ENCODE measurements at regions not wholly inside any gene's neighbourhood (a gene's known extent, or its start where the extent isn't known, plus 50 kb on each side); places are given as distances from the start of the nearest gene placed in this dataset.

DNA sequence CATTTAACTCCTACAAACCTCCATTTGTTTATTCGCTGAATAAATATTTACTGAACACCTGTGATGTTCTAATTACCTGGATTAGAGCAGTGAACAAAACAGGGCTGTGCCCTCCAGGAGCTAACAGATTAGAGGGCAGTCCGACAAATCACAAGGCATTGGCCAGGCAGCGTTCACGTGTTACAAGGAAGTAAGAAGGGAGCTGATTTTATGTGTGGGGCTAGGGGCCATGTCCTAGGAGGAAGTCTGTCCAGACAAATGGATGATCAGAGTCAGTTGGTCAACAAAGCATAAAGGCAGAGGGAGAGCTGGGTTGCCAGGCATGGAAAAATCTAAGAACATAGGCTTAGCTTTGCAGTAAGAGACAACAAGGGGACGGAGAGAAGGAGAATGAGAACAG lies 57.3 kb upstream of the BACE2 start:
- H2AFZ ChIP-seq (ENCODE audit: low read length), result no peak overlapping the region
- no peak for TF ChIP-seq KLF16 (CRISPR knock-in tag; IDR thresholded peaks at IDR 0.05)
- no peak overlapping the region for H3K9ac ChIP-seq (ENCODE audit: insufficient read depth, low read depth, low read length)
- ChIA-PET POLR2A (no interaction called here), CTCF (ENCODE audit: low intra/inter-chr PET ratio, low total read pairs) (no interaction called here)
- DNase-seq (ENCODE audit: low spot score) (no peak), ATAC-seq (no peak), FAIRE-seq (no peak)
- no TSS peak for BruUV-seq (replicated peaks)
- 11% methylated on average over 5 of the region's 5 CpGs for WGBS (ENCODE audit: low lambda C conversion rate)
- no peaks in the 10 kb centered on the region for H4K20me1 ChIP-seq (ENCODE audit: insufficient read depth, low read length)
- no peak overlapping the region for H3K27ac ChIP-seq (ENCODE audit: extremely low read length, insufficient read depth, low read length)
- intact Hi-C loops (cut with micrococcal nuclease; ENCODE audit: unreplicated experiment) (no loop called here), in situ Hi-C loops (cut with HindIII; ENCODE audit: extremely low pct_ligation_motif_present, low pct_unique_long_range_greater_than_20kb) (no loop called here)
- H3K4me3 ChIP-seq (replicated peaks in 1 of 3; ENCODE audit: insufficient read depth in 1 of 3, low read depth in 2 of 3, low read length in 3 of 3), result no peak overlapping the region
- H3K79me2 ChIP-seq (ENCODE audit: insufficient read depth, low read length), result no peaks in the 10 kb centered on the region
- H3K4me1 ChIP-seq (ENCODE audit: insufficient read depth, low read length), result no peaks in the 10 kb centered on the region
- peaks cover 0 to 36% of the 10 kb centered on the region in 2 experiments for H3K27me3 ChIP-seq (ENCODE audit: control insufficient read depth in 1 of 2, insufficient read depth in 2 of 2, low read length in 2 of 2)
- H3K36me3 ChIP-seq (replicated peaks in 1 of 2; ENCODE audit: control insufficient read depth in 1 of 2, insufficient read depth in 2 of 2, low read length in 2 of 2), result no peaks in the 10 kb centered on the region
- no peaks in the 10 kb centered on the region for H3K9me3 ChIP-seq (ENCODE audit: low read length)
- H3K4me2 ChIP-seq (ENCODE audit: low read depth, low read length), result no peak overlapping the region

DNA sequence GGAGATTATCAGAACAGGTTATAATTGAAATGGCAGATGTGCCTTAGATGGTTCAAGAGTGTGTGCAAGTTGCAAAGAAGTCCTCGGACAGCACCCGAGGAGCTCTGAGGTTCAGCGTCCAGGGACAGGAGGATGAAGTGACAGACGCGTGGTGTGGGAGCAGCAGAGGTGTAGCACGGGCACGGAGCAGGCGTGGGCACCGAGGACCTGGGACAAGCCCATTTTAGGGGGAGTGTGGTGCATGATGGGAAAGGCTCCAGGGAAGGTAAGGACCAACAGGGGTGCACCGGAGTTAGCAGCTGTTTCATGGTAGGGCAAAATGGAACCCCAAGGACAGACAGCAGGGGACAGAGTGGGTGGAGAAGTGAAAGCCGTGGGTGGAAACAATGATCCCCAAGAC lies 56.3 kb upstream of the BACE2 start:
- Histone ChIP-seq H2AFZ (ENCODE audit: low read length) (no peak overlapping the region), H3K4me2 (ENCODE audit: low read depth, low read length) (no peak overlapping the region), H3K79me2 (ENCODE audit: insufficient read depth, low read length) (no peaks in the 10 kb centered on the region), H3K9ac (ENCODE audit: insufficient read depth, low read depth, low read length) (no peak overlapping the region), H3K4me3 (replicated peaks in 1 of 3; ENCODE audit: insufficient read depth in 1 of 3, low read depth in 2 of 3, low read length in 3 of 3) (no peak overlapping the region), H4K20me1 (ENCODE audit: insufficient read depth, low read length) (no peaks in the 10 kb centered on the region), H3K4me1 (ENCODE audit: insufficient read depth, low read length) (no peaks in the 10 kb centered on the region), H3K27ac (ENCODE audit: extremely low read length, insufficient read depth, low read length) (no peak overlapping the region), H3K9me3 (ENCODE audit: low read length) (no peaks in the 10 kb centered on the region), H3K36me3 (replicated peaks in 1 of 2; ENCODE audit: control insufficient read depth in 1 of 2, insufficient read depth in 2 of 2, low read length in 2 of 2) (no peaks in the 10 kb centered on the region), H3K27me3 (ENCODE audit: control insufficient read depth in 1 of 2, insufficient read depth in 2 of 2, low read length in 2 of 2) (peaks cover 0 to 32% of the 10 kb centered on the region in 2 experiments)
- DNase-seq (ENCODE audit: low spot score) (no peak), FAIRE-seq (no peak), ATAC-seq (no peak)
- in situ Hi-C loops (cut with HindIII; ENCODE audit: extremely low pct_ligation_motif_present, low pct_unique_long_range_greater_than_20kb), result no loop called here
- CTCF ChIA-PET (ENCODE audit: low intra/inter-chr PET ratio, low total read pairs), result no interaction called here
- no TSS peak for BruUV-seq (replicated peaks)
- intact Hi-C loops (cut with micrococcal nuclease; ENCODE audit: unreplicated experiment), result no loop called here
- TF ChIP-seq TEAD2 (CRISPR knock-in tag; IDR thresholded peaks at IDR 0.05), result no peak
- TF ChIP-seq ZC3H4 (CRISPR knock-in tag; IDR thresholded peaks at IDR 0.05; ENCODE audit: borderline replicate concordance), result no peak
- TF ChIP-seq MTA3 (CRISPR knock-in tag; IDR thresholded peaks at IDR 0.05), result no peak
- TF ChIP-seq KDM4B (CRISPR knock-in tag; IDR thresholded peaks at IDR 0.05), result no peak
- TF ChIP-seq, protein P1, sequence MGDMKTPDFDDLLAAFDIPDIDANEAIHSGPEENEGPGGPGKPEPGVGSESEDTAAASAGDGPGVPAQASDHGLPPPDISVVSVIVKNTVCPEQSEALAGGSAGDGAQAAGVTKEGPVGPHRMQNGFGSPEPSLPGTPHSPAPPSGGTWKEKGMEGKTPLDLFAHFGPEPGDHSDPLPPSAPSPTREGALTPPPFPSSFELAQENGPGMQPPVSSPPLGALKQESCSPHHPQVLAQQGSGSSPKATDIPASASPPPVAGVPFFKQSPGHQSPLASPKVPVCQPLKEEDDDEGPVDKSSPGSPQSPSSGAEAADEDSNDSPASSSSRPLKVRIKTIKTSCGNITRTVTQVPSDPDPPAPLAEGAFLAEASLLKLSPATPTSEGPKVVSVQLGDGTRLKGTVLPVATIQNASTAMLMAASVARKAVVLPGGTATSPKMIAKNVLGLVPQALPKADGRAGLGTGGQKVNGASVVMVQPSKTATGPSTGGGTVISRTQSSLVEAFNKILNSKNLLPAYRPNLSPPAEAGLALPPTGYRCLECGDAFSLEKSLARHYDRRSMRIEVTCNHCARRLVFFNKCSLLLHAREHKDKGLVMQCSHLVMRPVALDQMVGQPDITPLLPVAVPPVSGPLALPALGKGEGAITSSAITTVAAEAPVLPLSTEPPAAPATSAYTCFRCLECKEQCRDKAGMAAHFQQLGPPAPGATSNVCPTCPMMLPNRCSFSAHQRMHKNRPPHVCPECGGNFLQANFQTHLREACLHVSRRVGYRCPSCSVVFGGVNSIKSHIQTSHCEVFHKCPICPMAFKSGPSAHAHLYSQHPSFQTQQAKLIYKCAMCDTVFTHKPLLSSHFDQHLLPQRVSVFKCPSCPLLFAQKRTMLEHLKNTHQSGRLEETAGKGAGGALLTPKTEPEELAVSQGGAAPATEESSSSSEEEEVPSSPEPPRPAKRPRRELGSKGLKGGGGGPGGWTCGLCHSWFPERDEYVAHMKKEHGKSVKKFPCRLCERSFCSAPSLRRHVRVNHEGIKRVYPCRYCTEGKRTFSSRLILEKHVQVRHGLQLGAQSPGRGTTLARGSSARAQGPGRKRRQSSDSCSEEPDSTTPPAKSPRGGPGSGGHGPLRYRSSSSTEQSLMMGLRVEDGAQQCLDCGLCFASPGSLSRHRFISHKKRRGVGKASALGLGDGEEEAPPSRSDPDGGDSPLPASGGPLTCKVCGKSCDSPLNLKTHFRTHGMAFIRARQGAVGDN (CRISPR knock-in tag; IDR thresholded peaks at IDR 0.05), result no peak
- TF ChIP-seq ZNF326 (CRISPR knock-in tag; IDR thresholded peaks at IDR 0.05; ENCODE audit: borderline replicate concordance), result no peak
- TF ChIP-seq, protein P2, sequence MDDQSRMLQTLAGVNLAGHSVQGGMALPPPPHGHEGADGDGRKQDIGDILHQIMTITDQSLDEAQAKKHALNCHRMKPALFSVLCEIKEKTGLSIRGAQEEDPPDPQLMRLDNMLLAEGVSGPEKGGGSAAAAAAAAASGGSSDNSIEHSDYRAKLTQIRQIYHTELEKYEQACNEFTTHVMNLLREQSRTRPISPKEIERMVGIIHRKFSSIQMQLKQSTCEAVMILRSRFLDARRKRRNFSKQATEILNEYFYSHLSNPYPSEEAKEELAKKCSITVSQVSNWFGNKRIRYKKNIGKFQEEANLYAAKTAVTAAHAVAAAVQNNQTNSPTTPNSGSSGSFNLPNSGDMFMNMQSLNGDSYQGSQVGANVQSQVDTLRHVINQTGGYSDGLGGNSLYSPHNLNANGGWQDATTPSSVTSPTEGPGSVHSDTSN (CRISPR knock-in tag; IDR thresholded peaks at IDR 0.05; ENCODE audit: borderline replicate concordance), result no peak
- TF ChIP-seq ZNF816 (CRISPR knock-in tag; IDR thresholded peaks at IDR 0.05; ENCODE audit: borderline replicate concordance), result no peak
- TF ChIP-seq, protein P3, sequence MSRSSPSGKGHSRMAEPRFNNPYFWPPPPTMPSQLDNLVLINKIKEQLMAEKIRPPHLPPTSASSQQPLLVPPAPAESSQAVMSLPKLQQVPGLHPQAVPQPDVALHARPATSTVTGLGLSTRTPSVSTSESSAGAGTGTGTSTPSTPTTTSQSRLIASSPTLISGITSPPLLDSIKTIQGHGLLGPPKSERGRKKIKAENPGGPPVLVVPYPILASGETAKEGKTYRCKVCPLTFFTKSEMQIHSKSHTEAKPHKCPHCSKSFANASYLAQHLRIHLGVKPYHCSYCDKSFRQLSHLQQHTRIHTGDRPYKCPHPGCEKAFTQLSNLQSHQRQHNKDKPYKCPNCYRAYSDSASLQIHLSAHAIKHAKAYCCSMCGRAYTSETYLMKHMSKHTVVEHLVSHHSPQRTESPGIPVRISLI (CRISPR knock-in tag; IDR thresholded peaks at IDR 0.05; ENCODE audit: borderline replicate concordance), result no peak
- no peak for TF ChIP-seq ZNF776 (CRISPR knock-in tag; IDR thresholded peaks at IDR 0.05)
- POLR2A ChIA-PET, result no interaction called here
- 20% methylated on average over 11 of the region's 11 CpGs for WGBS (ENCODE audit: low lambda C conversion rate)

All from HepG2 (cell line).